ENCODE measurements at regions not wholly inside any gene's neighbourhood (a gene's known extent, or its start where the extent isn't known, plus 50 kb on each side); places are given as distances from the start of the nearest gene placed in this dataset.

GRCh38 chr17:79465681-79466025 lies 145.2 kb downstream of the RBFOX3 start:
- no peak overlapping the region for H3K4me3 ChIP-seq (ENCODE audit: low read depth, low read length)
- no peak for DNase-seq (ENCODE audit: low read depth)
- TF ChIP-seq MYC (IDR thresholded peaks at IDR 0.05; ENCODE audit: low read depth, low read length), result no peak
- TF ChIP-seq MAX (IDR thresholded peaks at IDR 0.05; ENCODE audit: low read depth, low read length), result no peak
- no peak for TF ChIP-seq CTCF (IDR thresholded peaks at IDR 0.05; ENCODE audit: low read depth, low read length)
- TF ChIP-seq POLR2A (IDR thresholded peaks at IDR 0.05; ENCODE audit: extremely low read depth, insufficient read length), result no peak

GRCh38 chr17:79465011-79465680 lies 145.7 kb downstream of the RBFOX3 start:
- no peak for TF ChIP-seq POLR2A (IDR thresholded peaks at IDR 0.05; ENCODE audit: extremely low read depth, insufficient read length)
- no peak for TF ChIP-seq CTCF (IDR thresholded peaks at IDR 0.05; ENCODE audit: low read depth, low read length)
- no peak for TF ChIP-seq MAX (IDR thresholded peaks at IDR 0.05; ENCODE audit: low read depth, low read length)
- no peak for TF ChIP-seq MYC (IDR thresholded peaks at IDR 0.05; ENCODE audit: low read depth, low read length)
- no peak for DNase-seq (ENCODE audit: low read depth)
- no peak overlapping the region for H3K4me3 ChIP-seq (ENCODE audit: low read depth, low read length)

- no peak for TF ChIP-seq MAX (IDR thresholded peaks at IDR 0.05; ENCODE audit: low read depth, low read length)
- no peak for TF ChIP-seq CTCF (IDR thresholded peaks at IDR 0.05; ENCODE audit: low read depth, low read length)
- TF ChIP-seq POLR2A (IDR thresholded peaks at IDR 0.05; ENCODE audit: extremely low read depth, insufficient read length), result no peak
- no peak for TF ChIP-seq MYC (IDR thresholded peaks at IDR 0.05; ENCODE audit: low read depth, low read length)
- H3K4me3 ChIP-seq (ENCODE audit: low read depth, low read length), result no peak overlapping the region
- no peak for DNase-seq (ENCODE audit: low read depth)
These were observed 146.4 kb downstream of the RBFOX3 start for GRCh38 chr17:79464318-79465010.

- no peak overlapping the region for H3K4me3 ChIP-seq (ENCODE audit: low read depth, low read length)
- no peak for TF ChIP-seq MYC (IDR thresholded peaks at IDR 0.05; ENCODE audit: low read depth, low read length)
- TF ChIP-seq CTCF (IDR thresholded peaks at IDR 0.05; ENCODE audit: low read depth, low read length), result no peak
- no peak for TF ChIP-seq POLR2A (IDR thresholded peaks at IDR 0.05; ENCODE audit: extremely low read depth, insufficient read length)
- TF ChIP-seq MAX (IDR thresholded peaks at IDR 0.05; ENCODE audit: low read depth, low read length), result no peak
- DNase-seq (ENCODE audit: low read depth), result no peak
These were observed 147.2 kb downstream of the RBFOX3 start for GRCh38 chr17:79463421-79464317.

GRCh38 chr17:79461041-79461440 lies 149.8 kb downstream of the RBFOX3 start:
- DNase-seq (ENCODE audit: low read depth), result no peak
- TF ChIP-seq MAX (IDR thresholded peaks at IDR 0.05; ENCODE audit: low read depth, low read length) (no peak), MYC (IDR thresholded peaks at IDR 0.05; ENCODE audit: low read depth, low read length) (no peak), POLR2A (IDR thresholded peaks at IDR 0.05; ENCODE audit: extremely low read depth, insufficient read length) (no peak), CTCF (IDR thresholded peaks at IDR 0.05; ENCODE audit: low read depth, low read length) (no peak)
- no peak overlapping the region for H3K4me3 ChIP-seq (ENCODE audit: low read depth, low read length)
